ENCODE measurements at regions not wholly inside any gene's neighbourhood (a gene's known extent, or its start where the extent isn't known, plus 50 kb on each side); places are given as distances from the start of the nearest gene placed in this dataset.
A peak's percentile ranks its signal among the peaks of the same experiment; 100 is the strongest.

- no peak overlapping the region for H3K9ac ChIP-seq
- H3K27ac ChIP-seq: no peak overlapping the region
- no peaks in the 10 kb centered on the region for H3K9me3 ChIP-seq (replicated peaks in 1 of 11)
- no peaks in the 10 kb centered on the region for H3K27me3 ChIP-seq
- H3K36me3 ChIP-seq: no peaks in the 10 kb centered on the region
- H3K4me3 ChIP-seq: no peak overlapping the region
- TF ChIP-seq Cebpa-rat (IDR thresholded peaks at IDR 0.05): no peak
- no peak overlapping the region for H3K4me2 ChIP-seq
- H4K20me1 ChIP-seq: no peaks in the 10 kb centered on the region
- H3K4me1 ChIP-seq: peaks cover 0 to 9% (median 3%) of the 10 kb centered on the region in 10 experiments; a peak in 9 of 20 replicates
Observed at GRCh38 chr1:87650306-87650705, 321.6 kb downstream of the LMO4 start.

GRCh38 chr1:87652176-87652575, 323.5 kb downstream of the LMO4 start:
- Histone ChIP-seq H3K4me2 (no peak overlapping the region), H3K9me3 (replicated peaks in 1 of 11) (no peaks in the 10 kb centered on the region), H3K9ac (no peak overlapping the region), H4K20me1 (no peaks in the 10 kb centered on the region), H3K4me3 (no peak overlapping the region), H3K27ac (no peak overlapping the region), H3K27me3 (no peaks in the 10 kb centered on the region), H3K36me3 (no peaks in the 10 kb centered on the region), H3K4me1 (peaks cover 0 to 5% (median 2%) of the 10 kb centered on the region in 10 experiments; a peak in 4 of 20 replicates)
- TF ChIP-seq Cebpa-rat (IDR thresholded peaks at IDR 0.05): no peak

- Histone ChIP-seq H3K36me3 (no peaks in the 10 kb centered on the region), H3K27me3 (no peaks in the 10 kb centered on the region), H3K27ac (no peak overlapping the region), H3K4me2 (no peak overlapping the region), H3K9ac (no peak overlapping the region), H4K20me1 (no peaks in the 10 kb centered on the region), H3K4me1 (no peaks in the 10 kb centered on the region), H3K4me3 (no peak overlapping the region), H3K9me3 (replicated peaks in 1 of 11) (peaks cover 0 to 19% (median 0%) of the 10 kb centered on the region in 11 experiments; a peak in 7 of 22 replicates)
- TF ChIP-seq Cebpa-rat (IDR thresholded peaks at IDR 0.05): no peak
Observed at GRCh38 chr1:87665151-87665550, 336.5 kb downstream of the LMO4 start.

GRCh38 chr1:87666681-87667080, 338.0 kb downstream of the LMO4 start:
- no peak overlapping the region for H3K27ac ChIP-seq
- H3K36me3 ChIP-seq: no peaks in the 10 kb centered on the region
- H3K9ac ChIP-seq: no peak overlapping the region
- no peak overlapping the region for H3K4me3 ChIP-seq
- H4K20me1 ChIP-seq: no peaks in the 10 kb centered on the region
- peaks cover 0 to 11% (median 0%) of the 10 kb centered on the region in 11 experiments; a peak in 4 of 22 replicates for H3K9me3 ChIP-seq (replicated peaks in 1 of 11)
- H3K27me3 ChIP-seq: no peaks in the 10 kb centered on the region
- no peak for TF ChIP-seq Cebpa-rat (IDR thresholded peaks at IDR 0.05)
- H3K4me1 ChIP-seq: no peaks in the 10 kb centered on the region
- H3K4me2 ChIP-seq: no peak overlapping the region

GRCh38 chr1:87669674-87670073, 341.0 kb downstream of the LMO4 start:
- Histone ChIP-seq H3K36me3 (no peaks in the 10 kb centered on the region), H4K20me1 (no peaks in the 10 kb centered on the region), H3K9me3 (replicated peaks in 1 of 11) (peaks cover 0 to 11% (median 0%) of the 10 kb centered on the region in 11 experiments; a peak in 4 of 22 replicates), H3K4me1 (no peaks in the 10 kb centered on the region), H3K4me2 (no peak overlapping the region), H3K4me3 (no peak overlapping the region), H3K27me3 (no peaks in the 10 kb centered on the region), H3K27ac (no peak overlapping the region), H3K9ac (no peak overlapping the region)
- TF ChIP-seq Cebpa-rat (IDR thresholded peaks at IDR 0.05): no peak

- no peak for TF ChIP-seq Cebpa-rat (IDR thresholded peaks at IDR 0.05)
- Histone ChIP-seq H3K27me3 (no peaks in the 10 kb centered on the region), H3K9me3 (replicated peaks in 1 of 11) (peaks cover 0 to 11% (median 0%) of the 10 kb centered on the region in 11 experiments; a peak in 4 of 22 replicates), H3K4me1 (no peaks in the 10 kb centered on the region), H3K27ac (no peak overlapping the region), H3K9ac (no peak overlapping the region), H3K36me3 (no peaks in the 10 kb centered on the region), H3K4me3 (no peak overlapping the region), H3K4me2 (no peak overlapping the region), H4K20me1 (no peaks in the 10 kb centered on the region)
Observed at GRCh38 chr1:87673309-87673708, 344.6 kb downstream of the LMO4 start.

- Histone ChIP-seq H3K27ac (no peak overlapping the region), H3K36me3 (no peaks in the 10 kb centered on the region), H4K20me1 (no peaks in the 10 kb centered on the region), H3K4me3 (no peak overlapping the region), H3K4me2 (no peak overlapping the region), H3K27me3 (no peaks in the 10 kb centered on the region), H3K9ac (no peak overlapping the region), H3K9me3 (replicated peaks in 1 of 11) (peaks cover 0 to 11% (median 0%) of the 10 kb centered on the region in 11 experiments; a peak in 4 of 22 replicates), H3K4me1 (no peaks in the 10 kb centered on the region)
- TF ChIP-seq Cebpa-rat (IDR thresholded peaks at IDR 0.05): no peak
Observed at GRCh38 chr1:87673748-87674147, 345.1 kb downstream of the LMO4 start.

- H3K4me2 ChIP-seq: no peak overlapping the region
- no peak overlapping the region for H3K4me3 ChIP-seq
- no peak for TF ChIP-seq Cebpa-rat (IDR thresholded peaks at IDR 0.05)
- no peak overlapping the region for H3K9ac ChIP-seq
- peaks cover 0 to 8% (median 0%) of the 10 kb centered on the region in 11 experiments; a peak in 4 of 22 replicates for H3K9me3 ChIP-seq (replicated peaks in 1 of 11)
- H3K27ac ChIP-seq: no peak overlapping the region
- H3K4me1 ChIP-seq: no peaks in the 10 kb centered on the region
- H3K36me3 ChIP-seq: no peaks in the 10 kb centered on the region
- H4K20me1 ChIP-seq: no peaks in the 10 kb centered on the region
- no peaks in the 10 kb centered on the region for H3K27me3 ChIP-seq
Observed at GRCh38 chr1:87674791-87675190, 346.1 kb downstream of the LMO4 start.

GRCh38 chr1:87678266-87678665, 349.6 kb downstream of the LMO4 start:
- Histone ChIP-seq H4K20me1 (no peaks in the 10 kb centered on the region), H3K36me3 (no peaks in the 10 kb centered on the region), H3K4me1 (peaks cover 0 to 10% (median 0%) of the 10 kb centered on the region in 10 experiments; a peak in 6 of 20 replicates), H3K27ac (no peak overlapping the region), H3K4me2 (no peak overlapping the region), H3K9ac (no peak overlapping the region), H3K27me3 (no peaks in the 10 kb centered on the region), H3K4me3 (no peak overlapping the region), H3K9me3 (replicated peaks in 1 of 11) (no peaks in the 10 kb centered on the region)
- TF ChIP-seq Cebpa-rat (IDR thresholded peaks at IDR 0.05): no peak

- no peak overlapping the region for H3K27ac ChIP-seq
- H3K27me3 ChIP-seq: no peaks in the 10 kb centered on the region
- no peak overlapping the region for H3K9ac ChIP-seq
- no peaks in the 10 kb centered on the region for H3K9me3 ChIP-seq (replicated peaks in 1 of 11)
- H3K4me1 ChIP-seq: peaks cover 0 to 12% (median 0%) of the 10 kb centered on the region in 10 experiments; a peak in 6 of 20 replicates
- no peaks in the 10 kb centered on the region for H3K36me3 ChIP-seq
- H4K20me1 ChIP-seq: no peaks in the 10 kb centered on the region
- peak overlapping the region in 3 of 11 experiments; percentile 24 to 57 (median 35); a peak in 6 of 22 replicates for H3K4me2 ChIP-seq
- TF ChIP-seq Cebpa-rat (IDR thresholded peaks at IDR 0.05): no peak
- H3K4me3 ChIP-seq: no peak overlapping the region
Observed at GRCh38 chr1:87682565-87682964, 353.9 kb downstream of the LMO4 start.

Measured in BLaER1 treated with 17β-estradiol and CSF1 and Interleukin-3, amounts not matched to agents 10 nM and 100 nM (cell line).